Tibial nerve (tissue), 4 donors: ENCODE measurements at regions not wholly inside any gene's neighbourhood (a gene's known extent, or its start where the extent isn't known, plus 50 kb on each side); places are given as distances from the start of the nearest gene placed in this dataset.

Experiments used
- DNase-seq, 2 donors: peaks; one replicate each; pipeline ENCODE4 v3.0.0-alpha.2; 2019; ENCODE audit warnings: low spot score in 2 of 2
- H3K27ac ChIP-seq, 4 donors: fragments of 200-600 bp; sonication (generic) in 3 of 4; one replicate each; pipeline ENCODE4 v1.5.1; 2017 to 2019; ENCODE audit warnings: mild to moderate bottlenecking in 1 of 4
- H3K27me3 ChIP-seq, 2 donors: fragments of 200-600 bp; sonication (generic) in 1 of 2; one replicate each; pipeline versions ENCODE4 v1.5.1 to v1.6.0; 2017 to 2019
- H3K36me3 ChIP-seq, 3 donors: fragments of 200-600 bp; sonication (generic); one replicate each; pipeline ENCODE4 v1.5.1; 2018 to 2019
- H3K4me1 ChIP-seq, 4 donors: fragments of 200-600 bp; sonication (generic) in 3 of 4; one replicate each; pipeline ENCODE4 v1.5.1; 2017 to 2019
- H3K4me3 ChIP-seq, 4 donors: fragments of 200-600 bp; sonication (generic) in 3 of 4; one replicate each; pipeline ENCODE4 v1.5.1; 2017 to 2019; ENCODE audit warnings: mild to moderate bottlenecking in 1 of 4, moderate library complexity in 1 of 4
- H3K9me3 ChIP-seq, 4 donors: fragments of 200-600 bp; sonication (generic) in 3 of 4; one replicate each; pipeline ENCODE4 v1.5.1; 2017 to 2019
- CTCF ChIP-seq, 5 experiments: fragments of 200-600 bp in 3 of 5; fragments of 450-650 bp in 2 of 5; sonication (generic) in 3 of 5; IDR thresholded peaks; one replicate each; pipeline ENCODE4 v1.5.1; 2016 to 2019; ENCODE audit warnings: antibody characterized with exemption in 5 of 5, mild to moderate bottlenecking in 3 of 5, moderate library complexity in 2 of 5
- EP300 ChIP-seq, 2 donors: sonication (generic); formaldehyde crosslinking; IDR thresholded peaks; one replicate each; pipeline ENCODE4 v1.6.1; 2017; ENCODE audit warnings: antibody characterized with exemption in 2 of 2, mild to moderate bottlenecking in 1 of 2
- POLR2A ChIP-seq, 2 donors: fragments of 450-650 bp; IDR thresholded peaks; one replicate each; pipeline ENCODE4 v1.6.1; 2017; ENCODE audit warnings: antibody characterized with exemption in 2 of 2, mild to moderate bottlenecking in 2 of 2, moderate library complexity in 2 of 2
- WGBS, 2 donors: methylation state at CpG; one replicate each; pipeline ENCODE4 v1.1.5; 2018; 5-methylcytosine and 5-hydroxymethylcytosine counted together

- 87 to 88% methylated on average over 11 of the region's 11 CpGs for WGBS, 2 donors
Measured at GRCh38 chr3:102904629-102905028, 469.8 kb downstream of the ZPLD1 start.

GRCh38 chr3:102905811-102906210, 471.0 kb downstream of the ZPLD1 start:
- H3K27ac ChIP-seq, result no peak overlapping the region
- H3K27me3 ChIP-seq, result no peaks in the 10 kb centered on the region
- WGBS, 2 donors, result 75 to 82% methylated on average over 2 of the region's 2 CpGs
- H3K4me3 ChIP-seq, result no peak overlapping the region
- no peaks in the 10 kb centered on the region for H3K4me1 ChIP-seq
- no peak for TF ChIP-seq EP300 (IDR thresholded peaks at IDR 0.05)
- no peak for TF ChIP-seq CTCF (IDR thresholded peaks at IDR 0.05)
- TF ChIP-seq POLR2A (IDR thresholded peaks at IDR 0.05), result no peak
- DNase-seq, result no peak
- H3K9me3 ChIP-seq, result no peaks in the 10 kb centered on the region
- H3K36me3 ChIP-seq, result no peaks in the 10 kb centered on the region

More at GRCh38 chr3:102904629-102905028, 469.8 kb downstream of the ZPLD1 start:
- no peak for DNase-seq
- no peak overlapping the region for H3K4me3 ChIP-seq
- no peak for TF ChIP-seq POLR2A (IDR thresholded peaks at IDR 0.05)
- no peak for TF ChIP-seq EP300 (IDR thresholded peaks at IDR 0.05)
- TF ChIP-seq CTCF (IDR thresholded peaks at IDR 0.05), result no peak
- no peaks in the 10 kb centered on the region for H3K4me1 ChIP-seq
- no peak overlapping the region for H3K27ac ChIP-seq
- H3K9me3 ChIP-seq, result no peaks in the 10 kb centered on the region
- no peaks in the 10 kb centered on the region for H3K27me3 ChIP-seq
- H3K36me3 ChIP-seq, result no peaks in the 10 kb centered on the region

- TF ChIP-seq POLR2A (IDR thresholded peaks at IDR 0.05), result no peak
- no peak for TF ChIP-seq CTCF (IDR thresholded peaks at IDR 0.05)
- TF ChIP-seq EP300 (IDR thresholded peaks at IDR 0.05), result no peak
- Histone ChIP-seq H3K4me1 (no peaks in the 10 kb centered on the region), H3K4me3 (no peak overlapping the region), H3K36me3 (no peaks in the 10 kb centered on the region), H3K27me3 (no peaks in the 10 kb centered on the region), H3K27ac (no peak overlapping the region), H3K9me3 (no peaks in the 10 kb centered on the region)
- WGBS, 2 donors, result 59 to 64% methylated on average over 1 of the region's 1 CpG
- no peak for DNase-seq
Measured at GRCh38 chr3:102906818-102907217, 472.0 kb downstream of the ZPLD1 start.

- Histone ChIP-seq H3K27me3 (no peaks in the 10 kb centered on the region), H3K4me1 (no peaks in the 10 kb centered on the region), H3K9me3 (no peaks in the 10 kb centered on the region), H3K36me3 (no peaks in the 10 kb centered on the region), H3K27ac (no peak overlapping the region), H3K4me3 (no peak overlapping the region)
- TF ChIP-seq CTCF (IDR thresholded peaks at IDR 0.05) (no peak), POLR2A (IDR thresholded peaks at IDR 0.05) (no peak), EP300 (IDR thresholded peaks at IDR 0.05) (no peak)
- no peak for DNase-seq
- WGBS, 2 donors, result 31 to 40% methylated on average over 1 of the region's 1 CpG
Measured at GRCh38 chr3:102909904-102910303, 475.1 kb downstream of the ZPLD1 start.

GRCh38 chr3:102916532-102916931, 481.7 kb downstream of the ZPLD1 start:
- Histone ChIP-seq H3K9me3 (peaks cover 0 to 9% (median 3%) of the 10 kb centered on the region in 4 donors), H3K36me3 (no peaks in the 10 kb centered on the region), H3K4me1 (no peaks in the 10 kb centered on the region), H3K4me3 (no peak overlapping the region), H3K27me3 (no peaks in the 10 kb centered on the region), H3K27ac (no peak overlapping the region)
- DNase-seq, result no peak
- no peak for TF ChIP-seq EP300 (IDR thresholded peaks at IDR 0.05)
- no peak for TF ChIP-seq POLR2A (IDR thresholded peaks at IDR 0.05)
- TF ChIP-seq CTCF (IDR thresholded peaks at IDR 0.05), result no peak
- WGBS, 2 donors, result 72 to 83% methylated on average over 2 of the region's 2 CpGs
